ENCODE measurements at regions not wholly inside any gene's neighbourhood (a gene's known extent, or its start where the extent isn't known, plus 50 kb on each side); places are given as distances from the start of the nearest gene placed in this dataset.

DNA sequence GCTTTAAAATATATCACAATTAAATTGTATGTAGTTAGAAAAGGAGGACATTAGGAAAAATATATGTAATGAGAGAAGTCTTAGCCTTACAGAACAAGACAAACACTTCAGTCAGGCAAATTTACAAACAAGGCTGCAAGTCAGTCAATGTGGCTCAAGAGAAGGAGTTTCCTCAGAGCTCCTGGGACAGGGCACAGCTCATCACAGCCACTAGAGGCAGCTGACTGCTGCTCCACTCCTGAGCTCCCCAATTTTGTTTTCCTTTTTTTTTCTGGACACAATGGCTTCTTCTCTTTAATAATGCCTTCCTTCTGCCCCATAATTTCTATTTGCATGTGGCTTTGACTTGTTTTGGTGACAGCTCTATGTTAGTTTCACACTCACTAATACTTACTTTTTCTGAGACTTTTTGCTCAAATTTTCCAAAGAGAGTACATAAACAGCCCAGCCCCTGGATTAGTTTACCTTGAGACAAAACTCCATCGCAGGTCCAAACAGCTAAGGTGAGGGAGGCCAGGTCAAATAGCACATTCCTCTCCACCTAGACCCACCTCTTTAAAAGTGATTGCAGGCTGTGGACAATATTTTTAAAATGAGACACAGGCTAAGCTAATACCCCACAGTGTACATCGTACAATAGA is 850.4 kb upstream of the FRG1 start:
- H3K9me3 Mint-ChIP-seq = peaks cover 6% of the 10 kb centered on the region
- no peak for DNase-seq
- H3K4me3 Mint-ChIP-seq = no peak overlapping the region
- no peak overlapping the region for H3K27ac Mint-ChIP-seq
- no peaks in the 10 kb centered on the region for H3K27me3 Mint-ChIP-seq
- CTCF ChIA-PET = no interaction called here
- no peaks in the 10 kb centered on the region for H3K36me3 Mint-ChIP-seq
- no peaks in the 10 kb centered on the region for H3K4me1 Mint-ChIP-seq

DNA sequence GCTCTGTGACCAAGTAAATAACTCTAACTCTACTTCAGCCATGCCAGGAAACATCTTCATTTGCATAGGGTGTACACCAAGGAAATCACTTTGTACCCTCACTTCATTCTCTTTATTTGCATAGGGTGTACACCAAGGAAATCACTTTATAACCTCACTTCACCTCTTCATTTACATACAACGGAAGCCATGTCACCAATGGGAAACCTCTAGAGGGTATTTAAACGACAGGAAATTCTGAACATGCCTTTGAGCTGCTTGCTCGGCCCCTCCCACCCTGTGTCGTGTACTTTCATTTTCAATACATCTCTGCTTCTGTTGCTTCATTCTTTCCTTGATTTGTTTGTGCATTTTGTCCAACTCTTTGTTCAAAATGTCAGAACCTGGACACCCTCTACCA is 848.1 kb upstream of the FRG1 start:
- no peak overlapping the region for H3K27ac Mint-ChIP-seq
- H3K4me1 Mint-ChIP-seq = no peaks in the 10 kb centered on the region

GRCh38 chr4:189096108-189096507 is 844.6 kb upstream of the FRG1 start:
- no peaks in the 10 kb centered on the region for H3K27me3 Mint-ChIP-seq
- H3K9me3 Mint-ChIP-seq = peaks cover 6% of the 10 kb centered on the region
- H3K36me3 Mint-ChIP-seq = no peaks in the 10 kb centered on the region
- no peaks in the 10 kb centered on the region for H3K4me1 Mint-ChIP-seq
- DNase-seq = no peak
- no peak overlapping the region for H3K4me3 Mint-ChIP-seq
- CTCF ChIA-PET = no interaction called here
- no peak overlapping the region for H3K27ac Mint-ChIP-seq

More for the DNA sequence above, 848.1 kb upstream of the FRG1 start:
- CTCF ChIA-PET = no interaction called here
- Mint-ChIP-seq H3K4me3 (no peak overlapping the region), H3K27me3 (no peaks in the 10 kb centered on the region), H3K9me3 (peaks cover 8% of the 10 kb centered on the region), H3K36me3 (no peaks in the 10 kb centered on the region)
- no peak for DNase-seq

DNA sequence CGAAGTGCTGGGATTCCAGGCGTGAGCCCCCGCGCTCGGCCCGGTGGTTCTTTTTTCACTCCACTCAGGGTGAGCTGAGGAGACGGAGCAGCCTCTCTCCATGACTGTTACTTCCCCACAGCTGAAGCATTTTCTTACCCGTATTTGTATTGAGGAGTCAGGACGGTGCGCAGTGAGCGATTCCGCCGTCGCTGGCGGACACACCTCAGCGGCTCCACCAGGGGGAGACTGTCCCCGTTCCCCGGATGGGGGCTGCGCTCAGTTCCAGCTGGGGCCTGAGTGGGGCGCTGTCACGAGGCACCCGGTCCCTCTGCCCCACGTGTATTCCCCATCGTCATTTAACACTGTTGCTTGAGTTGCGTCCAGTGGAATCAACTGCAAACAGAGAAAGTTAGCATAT is 844.0 kb upstream of the FRG1 start:
- H3K4me1 Mint-ChIP-seq = no peaks in the 10 kb centered on the region
- no peak overlapping the region for H3K27ac Mint-ChIP-seq
- H3K27me3 Mint-ChIP-seq = no peaks in the 10 kb centered on the region
- no peaks in the 10 kb centered on the region for H3K36me3 Mint-ChIP-seq
- no peak for DNase-seq
- CTCF ChIA-PET = no interaction called here
- H3K9me3 Mint-ChIP-seq = peaks cover 4% of the 10 kb centered on the region
- no peak overlapping the region for H3K4me3 Mint-ChIP-seq

GRCh38 chr4:189098932-189099696 is 841.6 kb upstream of the FRG1 start:
- Mint-ChIP-seq H3K27ac (no peak overlapping the region), H3K4me3 (no peak overlapping the region), H3K9me3 (peaks cover 8% of the 10 kb centered on the region), H3K4me1 (no peaks in the 10 kb centered on the region), H3K27me3 (no peaks in the 10 kb centered on the region), H3K36me3 (no peaks in the 10 kb centered on the region)
- CTCF ChIA-PET = no interaction called here
- no peak for DNase-seq

- DNase-seq = no peak
- H3K27ac Mint-ChIP-seq = no peak overlapping the region
Observed at GRCh38 chr4:189113389-189113888, 827.2 kb upstream of the FRG1 start.

GRCh38 chr4:189117426-189117825 is 823.2 kb upstream of the FRG1 start:
- no peak overlapping the region for H3K4me3 Mint-ChIP-seq
- CTCF ChIA-PET = no interaction called here
- no peak overlapping the region for H3K27ac Mint-ChIP-seq
- no peaks in the 10 kb centered on the region for H3K36me3 Mint-ChIP-seq
- peaks cover 17% of the 10 kb centered on the region for H3K9me3 Mint-ChIP-seq
- DNase-seq = no peak
- H3K27me3 Mint-ChIP-seq = no peaks in the 10 kb centered on the region
- no peaks in the 10 kb centered on the region for H3K4me1 Mint-ChIP-seq

More at GRCh38 chr4:189113389-189113888, 827.2 kb upstream of the FRG1 start:
- H3K4me3 Mint-ChIP-seq = no peak overlapping the region
- no peaks in the 10 kb centered on the region for H3K27me3 Mint-ChIP-seq
- H3K9me3 Mint-ChIP-seq = peaks cover 13% of the 10 kb centered on the region
- no peaks in the 10 kb centered on the region for H3K4me1 Mint-ChIP-seq
- CTCF ChIA-PET = no interaction called here
- H3K36me3 Mint-ChIP-seq = no peaks in the 10 kb centered on the region

DNA sequence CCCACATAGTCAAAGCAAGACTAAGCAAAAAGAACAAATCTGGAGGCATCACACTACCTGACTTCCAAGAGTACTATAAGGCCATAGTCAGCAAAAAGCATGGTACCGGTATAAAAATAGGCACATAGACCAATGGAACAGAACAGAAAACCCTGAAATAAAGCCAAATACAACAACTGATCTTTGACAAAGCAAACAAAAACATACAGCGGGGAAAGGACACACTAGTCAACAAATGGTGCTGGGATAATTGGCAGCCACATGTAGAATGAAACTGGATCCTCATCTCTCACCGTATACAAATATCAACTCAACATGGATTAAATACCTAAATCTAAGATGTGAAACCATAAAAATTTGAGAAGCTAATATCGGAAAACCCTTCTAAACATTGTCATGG is 819.3 kb upstream of the FRG1 start:
- Mint-ChIP-seq H3K4me1 (no peaks in the 10 kb centered on the region), H3K36me3 (no peaks in the 10 kb centered on the region), H3K27me3 (no peaks in the 10 kb centered on the region), H3K9me3 (peaks cover 13% of the 10 kb centered on the region), H3K4me3 (no peak overlapping the region), H3K27ac (no peak overlapping the region)
- DNase-seq = no peak
- CTCF ChIA-PET = no interaction called here

DNA sequence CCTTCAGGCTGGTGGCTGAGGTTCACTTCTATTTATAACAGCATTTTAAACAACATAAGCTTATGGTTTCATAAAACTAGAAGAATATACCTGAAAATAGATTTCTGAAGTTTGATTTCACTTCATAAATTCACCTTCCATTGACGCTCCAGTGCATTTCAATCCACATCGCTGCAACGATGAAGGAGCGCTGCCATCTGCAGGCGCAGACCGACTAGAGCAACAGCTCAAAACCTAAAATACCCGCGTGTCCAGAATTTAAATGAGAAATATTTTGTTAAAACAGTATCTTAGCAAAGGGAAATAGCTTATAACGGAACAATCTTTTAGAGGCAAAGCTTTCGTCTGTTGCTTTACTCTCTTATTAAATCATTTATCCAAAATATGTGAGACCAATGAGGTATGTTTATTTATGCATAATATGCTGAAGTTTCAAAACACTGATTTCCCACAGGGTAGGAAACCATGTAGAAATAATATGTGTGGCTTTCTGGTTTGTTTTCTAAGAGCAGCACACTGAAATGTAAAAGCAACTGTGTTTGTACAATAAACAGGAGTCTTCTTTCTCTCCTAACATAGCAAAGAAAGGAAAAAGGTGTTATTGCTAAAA is 816.4 kb upstream of the FRG1 start:
- no peaks in the 10 kb centered on the region for H3K27me3 Mint-ChIP-seq
- H3K9me3 Mint-ChIP-seq = peaks cover 15% of the 10 kb centered on the region
- H3K4me1 Mint-ChIP-seq = no peaks in the 10 kb centered on the region
- CTCF ChIA-PET = no interaction called here
- no peaks in the 10 kb centered on the region for H3K36me3 Mint-ChIP-seq
- no peak for DNase-seq
- no peak overlapping the region for H3K27ac Mint-ChIP-seq
- no peak overlapping the region for H3K4me3 Mint-ChIP-seq

DNA sequence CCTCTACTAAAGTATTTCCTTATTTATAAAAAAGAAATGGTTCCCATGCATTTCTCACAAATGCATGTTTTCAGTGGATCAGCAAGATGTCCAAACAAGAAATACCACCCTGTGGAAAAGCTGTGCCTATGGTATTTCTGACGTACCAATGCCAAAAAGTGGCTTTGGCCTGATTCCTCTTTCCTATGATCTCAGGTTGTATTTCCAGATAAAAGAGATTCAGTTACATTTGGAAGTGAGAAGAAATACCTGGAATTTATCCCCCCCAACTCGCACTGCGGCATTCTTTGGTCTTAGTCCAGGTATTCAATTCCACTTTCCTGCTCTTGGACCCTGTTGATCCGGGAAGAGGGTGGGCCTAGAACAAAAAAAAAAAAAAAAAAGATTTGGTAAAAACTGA is 815.9 kb upstream of the FRG1 start:
- Mint-ChIP-seq H3K27ac (no peak overlapping the region), H3K4me1 (no peaks in the 10 kb centered on the region), H3K27me3 (no peaks in the 10 kb centered on the region), H3K4me3 (no peak overlapping the region), H3K36me3 (no peaks in the 10 kb centered on the region), H3K9me3 (peaks cover 15% of the 10 kb centered on the region)
- no peak for DNase-seq
- CTCF ChIA-PET = no interaction called here

- CTCF ChIA-PET = no interaction called here
- Mint-ChIP-seq H3K4me3 (no peak overlapping the region), H3K27me3 (no peaks in the 10 kb centered on the region), H3K27ac (no peak overlapping the region), H3K9me3 (peaks cover 16% of the 10 kb centered on the region), H3K4me1 (no peaks in the 10 kb centered on the region), H3K36me3 (no peaks in the 10 kb centered on the region)
- no peak for DNase-seq
Observed at GRCh38 chr4:189126040-189126439, 814.6 kb upstream of the FRG1 start.

DNA sequence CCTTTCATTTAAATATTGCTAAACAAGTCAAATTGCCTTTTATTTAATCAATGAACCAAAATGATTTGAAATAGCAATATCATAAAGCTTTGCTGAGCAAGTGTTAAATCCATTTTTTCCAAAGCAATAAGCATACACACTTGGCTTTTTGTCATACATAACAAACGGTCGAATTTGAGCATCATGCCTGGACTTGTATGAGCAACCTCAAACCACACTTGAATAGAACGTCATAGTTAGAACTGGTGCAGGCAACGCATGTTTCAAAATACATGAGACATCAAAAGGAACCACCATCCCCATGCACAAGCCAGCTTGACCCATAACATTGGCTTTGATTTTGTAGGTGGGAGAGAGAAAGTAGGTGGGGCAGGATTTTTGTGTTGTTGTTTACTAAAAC is 812.3 kb upstream of the FRG1 start:
- no peak for DNase-seq
- CTCF ChIA-PET = no interaction called here

DNA sequence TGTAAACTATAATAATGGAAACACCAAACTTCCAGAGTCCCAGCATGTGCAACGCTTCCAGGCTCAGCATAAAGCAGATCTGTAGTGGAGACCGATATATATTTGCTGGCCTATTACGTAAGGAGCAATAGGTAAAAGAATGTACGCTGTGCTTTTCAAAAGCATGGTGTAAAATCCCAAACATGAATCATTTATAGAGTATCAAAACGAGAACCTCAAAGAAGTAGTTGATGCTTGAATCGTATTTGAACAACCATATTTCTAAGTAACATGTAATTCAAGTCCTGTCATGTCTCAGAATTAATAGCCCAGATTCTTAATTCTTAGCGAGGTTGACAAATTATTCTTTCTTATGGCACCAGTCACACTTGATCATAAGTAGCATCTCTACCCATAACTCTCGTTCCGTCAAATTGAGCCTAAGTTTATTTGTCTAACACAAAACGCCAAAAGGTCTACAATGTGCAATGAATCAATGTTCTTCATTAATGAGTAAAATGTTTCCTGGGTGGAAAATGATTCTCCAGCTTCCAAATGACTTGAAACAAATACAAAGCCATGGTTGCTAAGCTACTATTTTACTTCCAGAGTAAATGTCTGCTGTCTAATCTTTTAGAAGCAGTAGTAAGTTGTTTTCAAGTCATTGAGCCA is 811.5 kb upstream of the FRG1 start:
- no peaks in the 10 kb centered on the region for H3K36me3 Mint-ChIP-seq
- H3K9me3 Mint-ChIP-seq = peaks cover 10% of the 10 kb centered on the region
- DNase-seq = no peak
- H3K27ac Mint-ChIP-seq = no peak overlapping the region
- CTCF ChIA-PET = no interaction called here
- no peaks in the 10 kb centered on the region for H3K27me3 Mint-ChIP-seq
- H3K4me1 Mint-ChIP-seq = no peaks in the 10 kb centered on the region
- H3K4me3 Mint-ChIP-seq = no peak overlapping the region

More for the DNA sequence above, 812.3 kb upstream of the FRG1 start:
- no peak overlapping the region for H3K4me3 Mint-ChIP-seq
- H3K27me3 Mint-ChIP-seq = no peaks in the 10 kb centered on the region
- H3K36me3 Mint-ChIP-seq = no peaks in the 10 kb centered on the region
- no peak overlapping the region for H3K27ac Mint-ChIP-seq
- H3K4me1 Mint-ChIP-seq = no peaks in the 10 kb centered on the region
- peaks cover 10% of the 10 kb centered on the region for H3K9me3 Mint-ChIP-seq

DNA sequence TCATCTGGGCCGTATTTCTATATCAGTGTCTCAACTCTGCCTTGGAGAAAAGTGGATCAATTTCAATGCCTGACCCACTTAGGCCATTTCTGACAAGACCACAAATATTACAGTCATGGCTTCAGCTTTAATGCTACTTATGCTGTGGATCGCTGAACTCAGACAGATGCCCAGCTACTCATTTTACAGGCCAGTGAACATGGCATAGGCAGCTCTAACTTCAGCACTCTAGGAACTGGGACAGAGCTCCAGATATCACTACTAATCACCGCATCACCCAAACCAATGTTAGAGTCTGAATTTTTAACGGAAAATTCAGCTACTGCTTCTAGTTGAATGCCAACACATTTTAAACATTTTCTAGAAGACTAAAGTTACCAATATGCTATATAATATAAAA is 809.6 kb upstream of the FRG1 start:
- no peak for DNase-seq
- Mint-ChIP-seq H3K36me3 (no peaks in the 10 kb centered on the region), H3K27me3 (no peaks in the 10 kb centered on the region), H3K27ac (no peak overlapping the region), H3K9me3 (peaks cover 8% of the 10 kb centered on the region), H3K4me1 (no peaks in the 10 kb centered on the region), H3K4me3 (no peak overlapping the region)
- CTCF ChIA-PET = no interaction called here
